ENCODE measurements at regions not wholly inside any gene's neighbourhood (a gene's known extent, or its start where the extent isn't known, plus 50 kb on each side); places are given as distances from the start of the nearest gene placed in this dataset.

- Histone ChIP-seq H3F3A (ENCODE audit: low read depth) (no peaks in the 10 kb centered on the region), H3K36me3 (ENCODE audit: insufficient read depth, low read length) (no peaks in the 10 kb centered on the region), H4K20me1 (ENCODE audit: insufficient read depth, low read length, poor library complexity, severe bottlenecking) (no peaks in the 10 kb centered on the region), H3K79me2 (ENCODE audit: insufficient read depth, low read length) (no peaks in the 10 kb centered on the region), H3K9ac (ENCODE audit: low read depth, low read length, poor library complexity, severe bottlenecking) (no peak overlapping the region), H2AFZ (ENCODE audit: low read length) (no peak overlapping the region), H3K4me3 (ENCODE audit: low read length, poor library complexity, severe bottlenecking) (no peak overlapping the region), H3K9me3 (ENCODE audit: insufficient read depth, low read depth, low read length) (no peaks in the 10 kb centered on the region), H3K27me3 (ENCODE audit: insufficient read depth, low read length, poor library complexity, severe bottlenecking) (no peaks in the 10 kb centered on the region), H3K4me1 (ENCODE audit: insufficient read depth, low read length, poor library complexity, severe bottlenecking) (no peaks in the 10 kb centered on the region), H3K9me2 (replicated peaks; ENCODE audit: low read depth, low read length) (no peaks in the 10 kb centered on the region), H3K4me2 (ENCODE audit: low read depth, low read length, poor library complexity, severe bottlenecking) (no peak overlapping the region)
- TF ChIP-seq EZH2phosphoT487 (IDR thresholded peaks at IDR 0.05; ENCODE audit: borderline replicate concordance) = no peak
- TF ChIP-seq, protein P1, sequence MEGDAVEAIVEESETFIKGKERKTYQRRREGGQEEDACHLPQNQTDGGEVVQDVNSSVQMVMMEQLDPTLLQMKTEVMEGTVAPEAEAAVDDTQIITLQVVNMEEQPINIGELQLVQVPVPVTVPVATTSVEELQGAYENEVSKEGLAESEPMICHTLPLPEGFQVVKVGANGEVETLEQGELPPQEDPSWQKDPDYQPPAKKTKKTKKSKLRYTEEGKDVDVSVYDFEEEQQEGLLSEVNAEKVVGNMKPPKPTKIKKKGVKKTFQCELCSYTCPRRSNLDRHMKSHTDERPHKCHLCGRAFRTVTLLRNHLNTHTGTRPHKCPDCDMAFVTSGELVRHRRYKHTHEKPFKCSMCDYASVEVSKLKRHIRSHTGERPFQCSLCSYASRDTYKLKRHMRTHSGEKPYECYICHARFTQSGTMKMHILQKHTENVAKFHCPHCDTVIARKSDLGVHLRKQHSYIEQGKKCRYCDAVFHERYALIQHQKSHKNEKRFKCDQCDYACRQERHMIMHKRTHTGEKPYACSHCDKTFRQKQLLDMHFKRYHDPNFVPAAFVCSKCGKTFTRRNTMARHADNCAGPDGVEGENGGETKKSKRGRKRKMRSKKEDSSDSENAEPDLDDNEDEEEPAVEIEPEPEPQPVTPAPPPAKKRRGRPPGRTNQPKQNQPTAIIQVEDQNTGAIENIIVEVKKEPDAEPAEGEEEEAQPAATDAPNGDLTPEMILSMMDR (conservative IDR thresholded peaks at IDR 0.05; ENCODE audit: low read length) = no peak
These were observed 279.5 kb upstream of the AUTS2 start for GRCh38 chr7:69318794-69319193.

GRCh38 chr7:69328516-69328915, 269.8 kb upstream of the AUTS2 start:
- H3F3A ChIP-seq (ENCODE audit: low read depth) = no peaks in the 10 kb centered on the region
- no peak overlapping the region for H3K9ac ChIP-seq (ENCODE audit: low read depth, low read length, poor library complexity, severe bottlenecking)
- H3K4me2 ChIP-seq (ENCODE audit: low read depth, low read length, poor library complexity, severe bottlenecking) = no peak overlapping the region
- no peaks in the 10 kb centered on the region for H3K79me2 ChIP-seq (ENCODE audit: insufficient read depth, low read length)
- no peaks in the 10 kb centered on the region for H4K20me1 ChIP-seq (ENCODE audit: insufficient read depth, low read length, poor library complexity, severe bottlenecking)
- no peaks in the 10 kb centered on the region for H3K9me3 ChIP-seq (ENCODE audit: insufficient read depth, low read depth, low read length)
- no peaks in the 10 kb centered on the region for H3K27me3 ChIP-seq (ENCODE audit: insufficient read depth, low read length, poor library complexity, severe bottlenecking)
- no peak overlapping the region for H3K4me3 ChIP-seq (ENCODE audit: low read length, poor library complexity, severe bottlenecking)
- no peaks in the 10 kb centered on the region for H3K36me3 ChIP-seq (ENCODE audit: insufficient read depth, low read length)
- H2AFZ ChIP-seq (ENCODE audit: low read length) = no peak overlapping the region
- no peaks in the 10 kb centered on the region for H3K9me2 ChIP-seq (replicated peaks; ENCODE audit: low read depth, low read length)
- no peaks in the 10 kb centered on the region for H3K4me1 ChIP-seq (ENCODE audit: insufficient read depth, low read length, poor library complexity, severe bottlenecking)
- TF ChIP-seq EZH2phosphoT487 (IDR thresholded peaks at IDR 0.05; ENCODE audit: borderline replicate concordance) = no peak
- TF ChIP-seq, protein P1 (conservative IDR thresholded peaks at IDR 0.05; ENCODE audit: low read length) = no peak

DNA sequence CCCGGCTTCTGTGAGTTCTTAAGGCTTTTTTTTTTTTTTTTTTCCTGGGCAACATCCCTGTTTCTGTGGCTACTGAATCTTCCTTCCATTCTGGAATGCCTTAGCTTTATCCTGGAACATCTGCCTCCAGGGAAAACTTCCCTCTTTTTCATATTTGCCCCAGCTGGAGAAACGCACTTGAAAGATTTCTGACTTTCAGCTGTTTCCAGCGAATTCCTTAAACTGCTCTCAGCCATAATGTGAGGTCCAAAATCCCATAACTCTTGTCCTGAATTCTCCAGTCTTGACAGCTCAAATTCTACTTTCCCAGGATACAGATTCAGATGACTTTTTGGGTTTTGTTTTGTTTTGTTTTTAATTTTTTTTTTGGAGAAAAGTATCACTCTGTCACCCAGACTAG, 263.6 kb upstream of the AUTS2 start:
- no peaks in the 10 kb centered on the region for H3K36me3 ChIP-seq (ENCODE audit: insufficient read depth, low read length)
- TF ChIP-seq EZH2phosphoT487 (IDR thresholded peaks at IDR 0.05; ENCODE audit: borderline replicate concordance) = no peak
- TF ChIP-seq, protein P1 (conservative IDR thresholded peaks at IDR 0.05; ENCODE audit: low read length) = no peak
- no peak overlapping the region for H3K4me2 ChIP-seq (ENCODE audit: low read depth, low read length, poor library complexity, severe bottlenecking)
- H3K9me3 ChIP-seq (ENCODE audit: insufficient read depth, low read depth, low read length) = peaks cover 3% of the 10 kb centered on the region; the same call in 1 of the 2 replicates
- H3K9ac ChIP-seq (ENCODE audit: low read depth, low read length, poor library complexity, severe bottlenecking) = no peak overlapping the region
- no peaks in the 10 kb centered on the region for H3F3A ChIP-seq (ENCODE audit: low read depth)
- no peaks in the 10 kb centered on the region for H3K4me1 ChIP-seq (ENCODE audit: insufficient read depth, low read length, poor library complexity, severe bottlenecking)
- H2AFZ ChIP-seq (ENCODE audit: low read length) = no peak overlapping the region
- H3K4me3 ChIP-seq (ENCODE audit: low read length, poor library complexity, severe bottlenecking) = no peak overlapping the region
- H3K9me2 ChIP-seq (replicated peaks; ENCODE audit: low read depth, low read length) = no peaks in the 10 kb centered on the region
- H3K27me3 ChIP-seq (ENCODE audit: insufficient read depth, low read length, poor library complexity, severe bottlenecking) = no peaks in the 10 kb centered on the region
- H4K20me1 ChIP-seq (ENCODE audit: insufficient read depth, low read length, poor library complexity, severe bottlenecking) = no peaks in the 10 kb centered on the region
- H3K79me2 ChIP-seq (ENCODE audit: insufficient read depth, low read length) = no peaks in the 10 kb centered on the region
